ENCODE measurements at regions not wholly inside any gene's neighbourhood (a gene's known extent, or its start where the extent isn't known, plus 50 kb on each side); places are given as distances from the start of the nearest gene placed in this dataset.

- TF ChIP-seq CTCF (conservative IDR thresholded peaks at IDR 0.05 in 1 of 2, IDR thresholded peaks at IDR 0.05 in 1 of 2; ENCODE audit: low read depth in 1 of 2, low read length in 2 of 2) (no peak), EZH2 (IDR thresholded peaks at IDR 0.05; ENCODE audit: low read length, missing control alignments) (no peak)
Observed at GRCh38 chr2:129336276-129336675, 643.2 kb upstream of the RAB6C start.
